ENCODE measurements at regions not wholly inside any gene's neighbourhood (a gene's known extent, or its start where the extent isn't known, plus 50 kb on each side); places are given as distances from the start of the nearest gene placed in this dataset.

DNA sequence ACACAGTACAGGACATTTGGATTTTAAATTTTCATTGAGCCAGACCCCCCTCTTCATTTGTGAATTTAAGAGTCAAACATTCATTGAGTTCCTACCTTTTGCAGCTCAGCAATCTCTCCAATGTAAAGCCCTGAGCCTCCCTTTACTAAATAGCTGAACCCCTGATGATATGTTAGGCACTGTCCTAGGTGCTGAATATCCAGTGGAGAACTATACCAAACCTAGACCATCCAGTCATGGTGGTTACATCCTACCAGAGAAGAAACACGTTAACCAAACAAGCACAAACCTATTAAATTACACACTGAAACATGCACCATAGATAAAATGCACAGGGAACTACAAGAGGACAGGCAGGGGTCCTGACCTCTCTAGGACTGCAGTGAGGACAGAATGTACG lies 1585.3 kb upstream of the TMEM132C start:
- no peak for DNase-seq (ENCODE audit: insufficient read length, low spot score)
- FAIRE-seq, result no peak

DNA sequence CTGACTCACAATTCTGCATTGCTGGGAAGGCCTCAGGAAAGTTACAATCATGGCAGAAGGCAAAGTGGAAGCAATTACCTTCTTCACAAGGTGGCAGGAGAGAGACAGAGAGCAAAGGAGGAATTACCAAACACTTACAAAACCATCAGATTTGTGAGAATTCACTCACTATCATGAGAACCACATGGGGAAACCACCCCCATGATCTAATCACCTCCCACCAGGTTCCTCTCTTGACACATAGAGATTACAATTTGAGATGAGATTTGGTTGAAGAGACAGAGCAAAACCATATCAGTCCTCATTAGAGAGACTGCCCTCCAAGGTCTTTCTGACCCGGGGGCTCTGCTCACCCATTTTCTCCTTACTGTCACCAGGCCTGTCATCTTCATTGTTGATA lies 1582.3 kb upstream of the TMEM132C start:
- TF ChIP-seq CTCF (IDR thresholded peaks at IDR 0.05; ENCODE audit: insufficient read depth, missing control alignments), result no peak
- no peak for FAIRE-seq

More for the DNA sequence above, 1585.3 kb upstream of the TMEM132C start:
- no peak for TF ChIP-seq CTCF (IDR thresholded peaks at IDR 0.05; ENCODE audit: insufficient read depth, missing control alignments)

DNA sequence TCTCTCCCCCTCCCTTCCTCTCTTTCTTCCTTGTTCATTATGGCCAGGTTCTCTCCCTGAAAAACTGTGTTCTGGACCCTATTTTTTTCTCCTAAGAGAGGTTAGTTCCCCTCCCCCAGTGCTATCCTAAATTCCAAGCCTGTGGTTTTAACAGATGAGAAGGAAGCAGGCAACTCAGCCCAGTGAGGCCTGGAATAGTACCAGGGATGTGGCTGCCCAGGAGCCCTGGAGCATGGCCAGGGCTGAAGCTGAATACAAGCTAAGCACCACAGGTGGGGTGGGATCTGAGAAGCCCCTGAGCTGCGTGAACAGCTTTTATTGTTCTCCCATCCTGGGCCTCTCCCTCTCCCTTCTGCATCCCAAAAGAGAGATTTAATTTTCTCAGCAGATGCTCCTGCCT lies 1581.3 kb upstream of the TMEM132C start:
- no peak for TF ChIP-seq CTCF (IDR thresholded peaks at IDR 0.05; ENCODE audit: insufficient read depth, missing control alignments)
- no peak for DNase-seq (ENCODE audit: insufficient read length, low spot score)
- no peak for FAIRE-seq

More for the DNA sequence above, 1582.3 kb upstream of the TMEM132C start:
- no peak for DNase-seq (ENCODE audit: insufficient read length, low spot score)

GRCh38 chr12:126688556-126688955 lies 1578.4 kb upstream of the TMEM132C start:
- DNase-seq (ENCODE audit: insufficient read length, low spot score) (no peak), FAIRE-seq (no peak)
- TF ChIP-seq CTCF (IDR thresholded peaks at IDR 0.05; ENCODE audit: insufficient read depth, missing control alignments), result no peak

GRCh38 chr12:126700096-126700495 lies 1566.9 kb upstream of the TMEM132C start:
- no peak for TF ChIP-seq CTCF (IDR thresholded peaks at IDR 0.05; ENCODE audit: insufficient read depth, missing control alignments)
- FAIRE-seq (no peak), DNase-seq (ENCODE audit: insufficient read length, low spot score) (no peak)

DNA sequence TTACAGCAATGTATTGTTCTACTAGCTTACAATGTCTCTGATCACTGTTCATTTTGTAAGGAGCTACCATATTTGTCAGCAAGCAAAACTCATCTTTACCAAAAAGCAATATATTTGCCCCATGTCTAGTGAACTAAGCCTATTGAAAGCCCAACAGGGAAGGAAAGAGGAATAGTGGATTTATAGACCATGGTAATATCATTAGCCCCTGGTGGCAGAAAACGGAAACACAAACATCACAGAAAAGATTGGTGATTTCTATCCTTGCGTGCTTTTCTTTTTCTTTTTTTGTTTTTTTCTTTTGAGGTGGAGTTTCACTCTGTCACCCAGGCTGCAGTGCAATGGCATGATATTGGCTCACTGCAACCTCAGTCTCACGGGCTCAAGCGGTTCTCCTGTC lies 1562.4 kb upstream of the TMEM132C start:
- DNase-seq (ENCODE audit: insufficient read length, low spot score) (no peak), FAIRE-seq (no peak)
- no peak for TF ChIP-seq CTCF (IDR thresholded peaks at IDR 0.05; ENCODE audit: insufficient read depth, missing control alignments)

- no peak for FAIRE-seq
- no peak for TF ChIP-seq CTCF (IDR thresholded peaks at IDR 0.05; ENCODE audit: insufficient read depth, missing control alignments)
Observed at GRCh38 chr12:126706300-126706699, 1560.7 kb upstream of the TMEM132C start.

More at GRCh38 chr12:126706300-126706699, 1560.7 kb upstream of the TMEM132C start:
- no peak for DNase-seq (ENCODE audit: insufficient read length, low spot score)
